CD8-positive, alpha-beta memory T cell (primary cell): ENCODE measurements at regions not wholly inside any gene's neighbourhood (a gene's known extent, or its start where the extent isn't known, plus 50 kb on each side); places are given as distances from the start of the nearest gene placed in this dataset.

ENCODE experiments used
- CTCF ChIA-PET: fragments of 350-600 bp; sonication (Branson Sonifier 250); formaldehyde crosslinking; loops from one replicate; lab custom pipeline; 2021; ENCODE audit warnings: antibody characterized with exemption; lab: Charles Lee
- POLR2A ChIA-PET: fragments of 350-600 bp; sonication (Branson Sonifier 250); formaldehyde crosslinking; loops from one replicate; lab custom pipeline; 2021; ENCODE audit warnings: antibody characterized with exemption; lab: Charles Lee
- DNase-seq, 5 donors: peaks; one replicate each; pipeline versions ENCODE4 v3.0.0 to v3.0.0-alpha.2; 2020 to 2022; ENCODE audit warnings: mixed read lengths in 1 of 5
- H3K27ac ChIP-seq: one replicate; pipeline ENCODE4 v1.7.0; 2013; ENCODE audit warnings: low read depth, mild to moderate bottlenecking, low read length, moderate library complexity
- H3K27me3 ChIP-seq: 2 replicates; pipeline ENCODE4 v1.7.0; 2013; ENCODE audit warnings: low read length, mild to moderate bottlenecking; ENCODE audit not compliant: insufficient read depth, poor library complexity, severe bottlenecking
- H3K36me3 ChIP-seq: 2 replicates; pipeline ENCODE4 v1.7.0; 2013; ENCODE audit warnings: mild to moderate bottlenecking, low read length, moderate library complexity; ENCODE audit not compliant: insufficient read depth
- H3K4me1 ChIP-seq: 2 replicates; pipeline ENCODE4 v1.7.0; 2013; ENCODE audit warnings: mild to moderate bottlenecking, low read length, moderate library complexity; ENCODE audit not compliant: insufficient read depth
- H3K4me3 ChIP-seq: 2 replicates; pipeline ENCODE4 v1.7.0; 2013; ENCODE audit warnings: mild to moderate bottlenecking, low read length
- H3K9me3 ChIP-seq: 2 replicates; pipeline ENCODE4 v1.7.0; 2013; ENCODE audit warnings: mild to moderate bottlenecking, low read length
- H3K27ac Mint-ChIP-seq, 8 donors: one replicate each; pipeline ENCODE4 v1.8.0; 2020 to 2021; ENCODE audit warnings: mixed read lengths in 8 of 8, mild to moderate bottlenecking in 6 of 8, inconsistent platforms in 3 of 8, moderate library complexity in 3 of 8
- H3K27me3 Mint-ChIP-seq, 2 donors: one replicate each; pipeline ENCODE4 v1.8.0; 2020 to 2021; ENCODE audit warnings: mixed read lengths in 2 of 2, mild to moderate bottlenecking in 1 of 2, moderate library complexity in 1 of 2
- H3K36me3 Mint-ChIP-seq, 3 donors: one replicate each; pipeline ENCODE4 v1.8.0; 2020 to 2021; ENCODE audit warnings: mixed read lengths in 3 of 3, inconsistent platforms in 1 of 3, mild to moderate bottlenecking in 1 of 3
- H3K4me1 Mint-ChIP-seq, 3 donors: one replicate each; pipeline ENCODE4 v1.8.0; 2020 to 2021; ENCODE audit warnings: mixed read lengths in 3 of 3, inconsistent platforms in 1 of 3, mild to moderate bottlenecking in 1 of 3
- H3K4me3 Mint-ChIP-seq, 7 donors: one replicate each; pipeline ENCODE4 v1.8.0; 2020 to 2021; ENCODE audit warnings: mixed read lengths in 7 of 7, mild to moderate bottlenecking in 6 of 7, moderate library complexity in 4 of 7, inconsistent platforms in 2 of 7
- H3K9me3 Mint-ChIP-seq, 5 donors: one replicate each; pipeline ENCODE4 v1.8.0; 2020 to 2022; ENCODE audit warnings: mixed read lengths in 5 of 5, mild to moderate bottlenecking in 3 of 5, moderate library complexity in 2 of 5, inconsistent platforms in 1 of 5

- peaks cover 0 to 3% (median 0%) of the 10 kb centered on the region in 5 donors for H3K9me3 Mint-ChIP-seq
- Histone ChIP-seq H3K9me3 (no peaks in the 10 kb centered on the region), H3K4me1 (no peaks in the 10 kb centered on the region), H3K27ac (no peak overlapping the region), H3K4me3 (no peak overlapping the region), H3K36me3 (no peaks in the 10 kb centered on the region), H3K27me3 (no peaks in the 10 kb centered on the region)
- ChIA-PET POLR2A (no interaction called here), CTCF (no interaction called here)
- peak overlapping the region in 1 of 7 donors; percentile 13 for H3K4me3 Mint-ChIP-seq
- H3K27me3 Mint-ChIP-seq = no peaks in the 10 kb centered on the region
- DNase-seq = no peak
- H3K36me3 Mint-ChIP-seq = no peaks in the 10 kb centered on the region
- H3K4me1 Mint-ChIP-seq = no peaks in the 10 kb centered on the region
- H3K27ac Mint-ChIP-seq = peak overlapping the region in 1 of 8 donors; percentile 44
Observed at GRCh38 chr2:147543056-147543455, 301.8 kb upstream of the ACVR2A start.

GRCh38 chr2:147542351-147542750, 302.5 kb upstream of the ACVR2A start:
- Histone ChIP-seq H3K4me1 (no peaks in the 10 kb centered on the region), H3K27ac (no peak overlapping the region), H3K9me3 (no peaks in the 10 kb centered on the region), H3K4me3 (no peak overlapping the region), H3K27me3 (no peaks in the 10 kb centered on the region), H3K36me3 (no peaks in the 10 kb centered on the region)
- H3K4me1 Mint-ChIP-seq = no peaks in the 10 kb centered on the region
- ChIA-PET POLR2A (no interaction called here), CTCF (no interaction called here)
- peaks cover 0 to 3% (median 0%) of the 10 kb centered on the region in 5 donors for H3K9me3 Mint-ChIP-seq
- DNase-seq = no peak
- H3K4me3 Mint-ChIP-seq = no peak overlapping the region
- H3K27me3 Mint-ChIP-seq = no peaks in the 10 kb centered on the region
- H3K36me3 Mint-ChIP-seq = no peaks in the 10 kb centered on the region
- H3K27ac Mint-ChIP-seq = no peak overlapping the region

- Histone ChIP-seq H3K36me3 (no peaks in the 10 kb centered on the region), H3K9me3 (no peaks in the 10 kb centered on the region), H3K4me3 (no peak overlapping the region), H3K4me1 (no peaks in the 10 kb centered on the region), H3K27ac (no peak overlapping the region), H3K27me3 (no peaks in the 10 kb centered on the region)
- ChIA-PET CTCF (no interaction called here), POLR2A (no interaction called here)
- DNase-seq = no peak
- Mint-ChIP-seq H3K9me3 (peaks cover 0 to 3% (median 0%) of the 10 kb centered on the region in 5 donors), H3K27me3 (no peaks in the 10 kb centered on the region), H3K4me3 (no peak overlapping the region), H3K4me1 (no peaks in the 10 kb centered on the region), H3K36me3 (no peaks in the 10 kb centered on the region), H3K27ac (peak overlapping the region in 1 of 8 donors; percentile 78)
Observed at GRCh38 chr2:147541314-147541713, 303.5 kb upstream of the ACVR2A start.

GRCh38 chr2:147538821-147539220, 306.0 kb upstream of the ACVR2A start:
- Mint-ChIP-seq H3K4me3 (no peak overlapping the region), H3K9me3 (peaks cover 0 to 3% (median 0%) of the 10 kb centered on the region in 5 donors), H3K36me3 (no peaks in the 10 kb centered on the region), H3K27ac (no peak overlapping the region), H3K27me3 (no peaks in the 10 kb centered on the region), H3K4me1 (no peaks in the 10 kb centered on the region)
- H3K27ac ChIP-seq = no peak overlapping the region
- ChIA-PET CTCF (no interaction called here), POLR2A (no interaction called here)
- H3K27me3 ChIP-seq = no peaks in the 10 kb centered on the region
- H3K4me3 ChIP-seq = no peak overlapping the region
- H3K9me3 ChIP-seq = no peaks in the 10 kb centered on the region
- H3K4me1 ChIP-seq = no peaks in the 10 kb centered on the region
- DNase-seq = no peak
- H3K36me3 ChIP-seq = no peaks in the 10 kb centered on the region

DNA sequence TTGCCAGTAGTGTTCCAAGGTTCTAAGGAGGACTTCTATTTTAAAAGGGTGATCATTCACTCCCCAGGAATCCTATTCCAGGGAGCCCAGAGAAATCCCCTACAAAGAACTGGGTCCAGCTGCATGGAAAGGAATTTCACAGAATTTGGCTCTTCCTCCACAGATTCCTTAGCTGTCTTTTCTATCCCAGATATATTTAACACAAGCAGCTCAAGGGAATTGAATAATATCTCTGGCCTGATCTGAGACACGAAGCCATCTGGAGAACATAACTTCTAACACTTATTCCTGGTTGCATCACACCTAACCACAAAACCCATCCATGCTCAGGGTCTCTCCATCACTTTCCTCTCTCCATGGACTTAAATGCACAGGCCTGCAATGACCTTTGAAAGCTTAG, 306.7 kb upstream of the ACVR2A start:
- no peak overlapping the region for H3K27ac Mint-ChIP-seq
- H3K36me3 Mint-ChIP-seq = no peaks in the 10 kb centered on the region
- ChIA-PET POLR2A (no interaction called here), CTCF (no interaction called here)
- no peak for DNase-seq
- H3K9me3 Mint-ChIP-seq = peaks cover 0 to 3% (median 0%) of the 10 kb centered on the region in 5 donors
- no peaks in the 10 kb centered on the region for H3K4me1 Mint-ChIP-seq
- H3K27me3 ChIP-seq = no peaks in the 10 kb centered on the region
- H3K9me3 ChIP-seq = no peaks in the 10 kb centered on the region
- no peaks in the 10 kb centered on the region for H3K27me3 Mint-ChIP-seq
- no peaks in the 10 kb centered on the region for H3K4me1 ChIP-seq
- no peak overlapping the region for H3K27ac ChIP-seq
- H3K4me3 ChIP-seq = no peak overlapping the region
- H3K4me3 Mint-ChIP-seq = no peak overlapping the region
- H3K36me3 ChIP-seq = no peaks in the 10 kb centered on the region

DNA sequence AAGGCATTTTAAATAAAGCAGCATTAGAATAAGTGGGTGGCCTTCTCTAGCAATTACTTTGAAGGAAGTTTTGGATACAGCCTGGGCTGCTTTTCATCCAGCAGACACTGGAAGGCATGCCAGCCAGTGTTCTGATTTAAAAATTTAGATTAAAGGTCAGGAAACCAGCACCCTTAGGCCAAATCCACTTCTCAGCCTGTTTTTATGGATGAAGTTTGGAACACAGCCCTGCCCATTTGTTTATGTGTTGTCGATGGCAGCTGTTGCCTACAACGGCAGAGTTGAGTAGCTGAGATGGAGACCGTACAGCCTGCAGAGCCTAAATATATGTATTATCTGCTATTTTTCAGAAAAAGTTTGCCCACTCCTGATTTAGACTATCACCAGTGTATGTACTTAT, 313.6 kb upstream of the ACVR2A start:
- Histone ChIP-seq H3K27me3 (no peaks in the 10 kb centered on the region), H3K4me3 (no peak overlapping the region), H3K36me3 (no peaks in the 10 kb centered on the region), H3K4me1 (no peaks in the 10 kb centered on the region), H3K27ac (no peak overlapping the region), H3K9me3 (no peaks in the 10 kb centered on the region)
- peaks cover 0 to 1% (median 0%) of the 10 kb centered on the region in 3 donors for H3K4me1 Mint-ChIP-seq
- no peaks in the 10 kb centered on the region for H3K27me3 Mint-ChIP-seq
- H3K36me3 Mint-ChIP-seq = no peaks in the 10 kb centered on the region
- H3K4me3 Mint-ChIP-seq = no peak overlapping the region
- POLR2A ChIA-PET = no interaction called here
- no peaks in the 10 kb centered on the region for H3K9me3 Mint-ChIP-seq
- DNase-seq = no peak
- H3K27ac Mint-ChIP-seq = no peak overlapping the region
- CTCF ChIA-PET = no interaction called here

DNA sequence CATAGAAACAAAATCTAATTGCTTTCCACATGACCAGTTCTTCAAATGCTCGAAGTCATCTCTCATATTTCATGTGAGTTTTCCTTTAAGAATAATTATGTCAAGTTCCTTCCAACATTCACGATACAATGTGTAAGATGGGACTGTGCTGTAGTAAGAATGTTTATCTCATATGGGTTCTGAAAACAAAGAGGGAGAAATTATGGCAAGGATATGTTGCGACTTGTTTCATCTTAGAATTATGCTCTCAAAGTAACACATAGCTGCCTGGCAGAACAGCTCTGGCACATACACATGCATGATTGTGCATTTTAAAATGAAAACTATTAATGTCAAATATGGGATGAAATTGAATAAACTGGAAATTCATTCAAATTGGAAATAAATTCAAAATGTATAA, 314.8 kb upstream of the ACVR2A start:
- Mint-ChIP-seq H3K27me3 (no peaks in the 10 kb centered on the region), H3K4me3 (no peak overlapping the region), H3K9me3 (no peaks in the 10 kb centered on the region), H3K36me3 (no peaks in the 10 kb centered on the region), H3K4me1 (peaks cover 0 to 12% (median under 1%) of the 10 kb centered on the region in 3 donors), H3K27ac (no peak overlapping the region)
- H3K4me3 ChIP-seq = no peak overlapping the region
- no peaks in the 10 kb centered on the region for H3K36me3 ChIP-seq
- POLR2A ChIA-PET = no interaction called here
- peaks cover 8% of the 10 kb centered on the region for H3K4me1 ChIP-seq
- no peaks in the 10 kb centered on the region for H3K27me3 ChIP-seq
- no peaks in the 10 kb centered on the region for H3K9me3 ChIP-seq
- CTCF ChIA-PET = no interaction called here
- no peak for DNase-seq
- no peak overlapping the region for H3K27ac ChIP-seq

DNA sequence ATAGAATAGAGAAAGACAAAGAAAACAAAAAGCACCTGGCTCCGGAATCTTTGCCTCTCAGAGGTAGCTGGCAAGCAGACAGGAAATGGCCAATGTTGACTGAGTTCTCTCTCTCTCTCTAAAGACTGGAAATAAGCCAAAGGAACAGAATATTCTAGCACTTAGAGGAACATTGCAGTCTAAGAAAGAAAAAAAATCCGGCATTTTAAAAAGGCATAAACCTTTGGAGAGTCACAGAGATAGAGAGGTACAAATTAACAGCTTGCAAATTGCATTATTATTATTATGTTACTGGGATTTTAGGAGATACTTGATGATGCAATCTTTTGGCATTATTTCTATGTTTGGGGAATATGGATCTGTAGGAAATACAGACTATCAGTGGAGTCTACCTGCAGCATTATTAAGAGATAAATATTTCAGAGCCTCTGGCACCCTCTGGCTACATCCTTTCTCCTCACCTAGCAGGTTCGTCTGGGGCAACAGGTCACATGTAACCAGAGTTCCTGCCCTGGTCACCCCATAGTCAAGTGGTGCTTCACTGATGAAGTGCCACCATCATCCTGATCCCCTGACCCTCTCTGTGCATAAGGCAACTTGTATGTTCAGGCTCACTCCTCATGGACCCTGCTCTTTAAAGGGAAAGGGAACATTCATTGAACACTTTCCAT, 318.9 kb upstream of the ACVR2A start:
- H3K4me1 Mint-ChIP-seq = peaks cover 0 to 12% (median 3%) of the 10 kb centered on the region in 3 donors
- peaks cover 0 to 2% of the 10 kb centered on the region in 2 donors for H3K27me3 Mint-ChIP-seq
- DNase-seq = no peak
- ChIA-PET CTCF (no interaction called here), POLR2A (no interaction called here)
- H3K4me3 Mint-ChIP-seq = no peak overlapping the region
- Histone ChIP-seq H3K36me3 (no peaks in the 10 kb centered on the region), H3K4me3 (no peak overlapping the region), H3K9me3 (no peaks in the 10 kb centered on the region), H3K27ac (no peak overlapping the region), H3K4me1 (peaks cover 9% of the 10 kb centered on the region), H3K27me3 (no peaks in the 10 kb centered on the region)
- H3K9me3 Mint-ChIP-seq = peaks cover 0 to 3% (median 0%) of the 10 kb centered on the region in 5 donors
- peak overlapping the region in 1 of 8 donors; percentile 25 for H3K27ac Mint-ChIP-seq
- no peaks in the 10 kb centered on the region for H3K36me3 Mint-ChIP-seq
